Bronchial epithelial cell (primary cell): ENCODE measurements at regions not wholly inside any gene's neighbourhood (a gene's known extent, or its start where the extent isn't known, plus 50 kb on each side); places are given as distances from the start of the nearest gene placed in this dataset.
A peak's percentile ranks its signal among the peaks of the same experiment; 100 is the strongest.

Experiments used
- DNase-seq: peaks from one replicate; pipeline ENCODE4 v3.0.0-alpha.2; 2010; ENCODE audit warnings: low read depth
- FAIRE-seq: peaks from 2 replicates; lab custom pipeline; 2011; peaks lifted over from hg19 to GRCh38; lab: Jason Lieb, UNC
- H3K27me3 ChIP-seq: 2 replicates; pipeline ENCODE4 v1.5.1; 2011; ENCODE audit warnings: low read length; ENCODE audit not compliant: control insufficient read depth, insufficient read depth
- H3K36me3 ChIP-seq: 2 replicates; pipeline ENCODE4 v1.5.1; 2011; ENCODE audit warnings: low read length; ENCODE audit not compliant: control insufficient read depth, insufficient read depth
- H3K4me3 ChIP-seq: 2 replicates; pipeline ENCODE4 v1.5.1; 2011; ENCODE audit warnings: mild to moderate bottlenecking, low read depth, low read length, control low read depth
- TF ChIP-seq, protein P1 (sequence below): IDR thresholded peaks from 2 replicates; pipeline ENCODE4 v1.5.1; 2011; ENCODE audit warnings: mild to moderate bottlenecking, moderate library complexity, low read length, control low read depth, inconsistent platforms; ENCODE audit not compliant: insufficient read depth, severe bottlenecking

DNA sequence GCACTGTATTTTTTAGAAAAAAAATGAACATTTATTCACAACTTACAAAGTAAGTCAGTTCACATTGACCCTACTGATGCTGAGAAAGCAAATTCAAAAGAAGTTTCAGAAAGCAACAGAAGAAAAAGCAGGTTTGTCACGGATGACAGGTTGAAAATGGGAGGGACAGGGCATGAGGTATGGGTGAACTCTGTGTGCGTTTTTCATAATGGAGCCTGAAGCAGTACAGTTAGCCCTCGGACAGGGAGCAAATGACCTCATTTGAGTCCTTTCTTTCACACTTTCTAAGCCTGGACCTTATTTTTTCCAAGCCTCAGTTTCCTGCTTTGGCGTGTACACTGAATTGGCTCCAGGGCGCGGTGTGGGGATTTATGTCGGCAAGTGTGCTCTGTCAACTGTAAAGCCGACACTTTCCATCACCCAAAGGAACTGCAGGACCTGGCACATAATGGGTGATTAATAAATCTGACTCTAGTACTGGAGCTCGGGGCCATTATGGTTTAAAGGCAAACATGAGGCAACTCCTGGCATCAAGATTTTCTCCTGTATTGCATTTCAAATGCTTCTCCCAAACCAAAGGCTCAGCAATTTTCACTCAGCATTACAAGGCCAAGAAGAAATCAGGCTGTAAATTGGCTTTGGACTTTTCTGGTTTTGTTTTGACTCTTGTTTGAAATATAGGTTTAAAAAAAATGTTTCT lies 345.5 kb upstream of the DUSP10 start:
- Histone ChIP-seq H3K4me3 (no peak overlapping the region), H3K27me3 (no peaks in the 10 kb centered on the region), H3K36me3 (no peaks in the 10 kb centered on the region)
- FAIRE-seq, result no peak
- no peak for DNase-seq
- TF ChIP-seq, protein P1, sequence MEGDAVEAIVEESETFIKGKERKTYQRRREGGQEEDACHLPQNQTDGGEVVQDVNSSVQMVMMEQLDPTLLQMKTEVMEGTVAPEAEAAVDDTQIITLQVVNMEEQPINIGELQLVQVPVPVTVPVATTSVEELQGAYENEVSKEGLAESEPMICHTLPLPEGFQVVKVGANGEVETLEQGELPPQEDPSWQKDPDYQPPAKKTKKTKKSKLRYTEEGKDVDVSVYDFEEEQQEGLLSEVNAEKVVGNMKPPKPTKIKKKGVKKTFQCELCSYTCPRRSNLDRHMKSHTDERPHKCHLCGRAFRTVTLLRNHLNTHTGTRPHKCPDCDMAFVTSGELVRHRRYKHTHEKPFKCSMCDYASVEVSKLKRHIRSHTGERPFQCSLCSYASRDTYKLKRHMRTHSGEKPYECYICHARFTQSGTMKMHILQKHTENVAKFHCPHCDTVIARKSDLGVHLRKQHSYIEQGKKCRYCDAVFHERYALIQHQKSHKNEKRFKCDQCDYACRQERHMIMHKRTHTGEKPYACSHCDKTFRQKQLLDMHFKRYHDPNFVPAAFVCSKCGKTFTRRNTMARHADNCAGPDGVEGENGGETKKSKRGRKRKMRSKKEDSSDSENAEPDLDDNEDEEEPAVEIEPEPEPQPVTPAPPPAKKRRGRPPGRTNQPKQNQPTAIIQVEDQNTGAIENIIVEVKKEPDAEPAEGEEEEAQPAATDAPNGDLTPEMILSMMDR, result no peak

DNA sequence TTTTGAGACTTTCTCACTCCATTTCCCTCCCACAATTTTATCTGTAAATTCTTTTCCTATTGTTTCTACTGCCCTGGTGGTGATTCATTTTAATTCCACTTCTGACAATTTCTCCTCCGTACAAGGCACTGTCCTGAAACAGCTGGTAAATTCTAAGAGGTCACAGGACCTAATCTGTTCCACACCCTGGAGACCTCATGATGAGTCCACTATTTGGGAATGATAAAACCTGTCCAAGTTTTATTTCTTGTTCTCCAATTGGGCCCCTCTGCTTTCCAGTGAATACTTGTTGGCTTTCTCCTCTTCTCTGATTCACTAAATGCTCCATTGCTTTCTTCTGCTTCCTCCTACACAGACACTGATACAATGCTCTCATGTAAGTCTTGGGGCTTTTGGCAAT lies 343.1 kb upstream of the DUSP10 start:
- FAIRE-seq (no peak), DNase-seq (peak; percentile 4)
- Histone ChIP-seq H3K36me3 (no peaks in the 10 kb centered on the region), H3K27me3 (no peaks in the 10 kb centered on the region), H3K4me3 (no peak overlapping the region)
- TF ChIP-seq, protein P1, result no peak

DNA sequence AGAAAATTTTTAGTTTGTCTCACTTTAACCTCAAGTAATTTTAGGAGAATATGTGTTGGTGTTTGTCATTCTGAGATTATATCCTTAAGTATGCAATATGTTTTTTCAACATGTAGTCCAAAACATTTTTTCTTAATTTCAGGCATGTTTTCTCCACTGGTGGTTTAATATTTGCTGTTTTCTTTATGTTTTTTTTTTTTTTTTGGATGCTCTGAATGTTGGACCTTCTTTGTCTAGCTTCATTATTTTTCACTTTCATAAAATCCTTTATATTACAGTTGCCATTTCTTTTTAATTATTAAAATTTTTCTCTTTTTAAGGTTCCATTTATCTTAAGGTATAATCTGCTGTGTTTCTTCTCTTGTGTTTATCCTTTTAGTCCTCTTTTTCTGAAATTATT lies 342.2 kb upstream of the DUSP10 start:
- TF ChIP-seq, protein P1, result no peak
- H3K4me3 ChIP-seq, result no peak overlapping the region
- FAIRE-seq (no peak), DNase-seq (no peak)
- no peaks in the 10 kb centered on the region for H3K27me3 ChIP-seq
- H3K36me3 ChIP-seq, result no peaks in the 10 kb centered on the region

DNA sequence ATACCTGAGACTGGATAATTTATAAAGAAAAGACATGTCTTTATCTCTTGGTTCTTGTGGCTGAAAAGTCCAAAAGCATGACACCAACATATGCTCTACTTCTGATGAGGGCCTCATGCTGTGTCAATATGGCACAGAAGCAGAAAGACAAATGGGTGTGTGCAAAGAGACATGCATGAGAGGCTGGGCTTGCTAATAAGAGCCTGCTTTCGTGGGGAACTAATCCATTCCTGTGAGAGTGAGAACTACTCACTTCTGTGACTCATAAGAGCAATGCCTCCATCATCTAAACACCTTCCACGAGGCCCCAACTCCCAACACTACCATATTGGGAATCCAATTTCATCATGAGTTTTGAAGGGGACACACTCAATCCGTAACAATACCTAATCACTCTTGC lies 340.0 kb upstream of the DUSP10 start:
- FAIRE-seq (peak; percentile 94), DNase-seq (peak; percentile 22)
- TF ChIP-seq, protein P1, result no peak
- Histone ChIP-seq H3K4me3 (no peak overlapping the region), H3K27me3 (no peaks in the 10 kb centered on the region), H3K36me3 (no peaks in the 10 kb centered on the region)

DNA sequence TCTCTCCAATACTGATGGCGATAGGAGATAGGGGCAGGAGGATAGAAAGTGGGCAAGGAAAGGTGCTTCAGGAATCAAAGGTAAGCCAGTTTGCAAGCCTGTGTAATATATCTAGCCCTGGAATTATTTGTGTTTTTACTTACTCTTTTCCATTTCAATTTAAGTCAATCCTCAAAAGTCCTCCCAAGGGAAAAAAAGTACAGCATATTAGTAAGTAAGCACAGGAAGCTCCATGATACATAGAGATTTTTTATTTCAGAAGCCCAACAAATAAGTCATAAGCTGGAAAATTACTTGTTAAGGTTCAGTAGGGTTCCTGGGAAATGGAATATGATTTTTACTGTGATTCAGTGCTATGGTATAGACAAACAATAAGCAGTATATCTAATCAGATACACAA lies 337.7 kb upstream of the DUSP10 start:
- Histone ChIP-seq H3K27me3 (no peaks in the 10 kb centered on the region), H3K36me3 (no peaks in the 10 kb centered on the region), H3K4me3 (no peak overlapping the region)
- DNase-seq (no peak), FAIRE-seq (no peak)
- TF ChIP-seq, protein P1, result no peak

DNA sequence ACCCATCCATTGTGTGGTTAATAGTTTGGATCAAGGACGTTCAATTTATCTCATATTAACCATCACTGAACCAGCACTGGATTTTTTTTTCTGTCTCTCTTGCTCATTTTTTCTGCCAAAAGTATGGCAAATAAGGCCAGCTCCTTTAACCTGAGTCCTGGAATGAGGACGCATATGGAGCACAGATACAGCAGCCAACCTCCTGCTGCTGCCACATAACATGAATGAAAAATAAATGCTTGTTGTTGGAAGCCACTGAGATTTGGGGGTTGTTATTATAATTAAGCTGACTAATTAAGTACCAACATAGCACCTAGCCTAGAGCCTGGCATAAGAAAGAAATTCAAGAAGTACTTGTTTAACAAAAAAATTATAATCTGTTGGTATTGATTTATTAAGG lies 335.3 kb upstream of the DUSP10 start:
- FAIRE-seq (no peak), DNase-seq (no peak)
- Histone ChIP-seq H3K36me3 (no peaks in the 10 kb centered on the region), H3K4me3 (no peak overlapping the region), H3K27me3 (no peaks in the 10 kb centered on the region)
- TF ChIP-seq, protein P1, result no peak
